Pancreas (tissue), 10 donors: ENCODE measurements at regions not wholly inside any gene's neighbourhood (a gene's known extent, or its start where the extent isn't known, plus 50 kb on each side); places are given as distances from the start of the nearest gene placed in this dataset.

Experiments used
- ATAC-seq, 4 donors: fragments of 200-7000 bp; cut with Tn5 transposase; one replicate each; pipeline versions ENCODE4 v1.8.0 to v1.9.1; 2020; ENCODE audit warnings: mild to moderate bottlenecking in 4 of 4, moderate library complexity in 4 of 4
- DNase-seq, 6 donors: peaks; one replicate each; pipeline ENCODE4 v3.0.0-alpha.2; 2020
- FAIRE-seq: peaks from 2 replicates; lab custom pipeline; 2012; peaks lifted over from hg19 to GRCh38; lab: Jason Lieb, UNC
- H3K27ac ChIP-seq, 4 donors: fragments of 200-600 bp; sonication (generic); 1 replicate in 3 of 4; 2 replicates in 1 of 4; pipeline versions ENCODE4 v1.5.0 to v1.8.0; 2020
- H3K27me3 ChIP-seq, 4 donors: fragments of 200-600 bp; one replicate each; pipeline ENCODE4 v1.8.0; 2021
- H3K36me3 ChIP-seq, 3 donors: fragments of 200-600 bp; sonication (generic) in 1 of 3; one replicate each; pipeline versions ENCODE4 v1.5.0 to v1.8.0; 2020 to 2021
- H3K4me1 ChIP-seq, 3 donors: fragments of 200-600 bp; one replicate each; pipeline ENCODE4 v1.8.0; 2021
- H3K4me3 ChIP-seq, 4 donors: fragments of 200-600 bp; sonication (generic) in 2 of 4; one replicate each; pipeline versions ENCODE4 v1.5.0 to v1.8.0; 2020 to 2021
- H3K9me3 ChIP-seq, 4 donors: fragments of 200-600 bp; one replicate each; pipeline ENCODE4 v1.8.0; 2021
- WGBS, 2 donors: extraction: QIAGEN DNeasy Blood & Tissue Kit; methylation state at CpG; one replicate each; pipeline ENCODE4 v1.1.7; 2013; 5-methylcytosine and 5-hydroxymethylcytosine counted together
- intact Hi-C, 3 donors: fragments of 100-400 bp; cut with DNase I; formaldehyde crosslinking; loops; one replicate each; pipeline versions ENCODE4 v1.11.1 to v1.14.2; 2022
- TF ChIP-seq, protein P1 (sequence below), 4 donors: fragments of 200-600 bp; sonication (generic) in 3 of 4; IDR thresholded peaks; one replicate each; pipeline versions ENCODE4 v1.5.0 to v1.8.0; 2021; ENCODE audit warnings: antibody characterized with exemption in 4 of 4
- donor health status: healthy with polysubstance abuse.
- donor health status: DM: no; HTN: no; CAD: no; lungs with moderate emphysema.
- donor health status: DM: no; HTN: no; CAD: no.
- donor health status: control.
- donor health status: control.
- donor health status: Bipolar disorder and iron deficiency.
- donor health status: DM: yes; HTN: yes; CAD: no.
- donor health status: DM: no; HTN: no; CAD: no.
- donor health status: DM: no; HTN: no; CAD: no.
- donor health status: DM: yes; HTN: yes; CAD: no.

- FAIRE-seq: no peak
- no peak overlapping the region for H3K4me3 ChIP-seq
- no peaks in the 10 kb centered on the region for H3K4me1 ChIP-seq
- no peaks in the 10 kb centered on the region for H3K27me3 ChIP-seq
- ATAC-seq: no peak
- TF ChIP-seq, protein P1, sequence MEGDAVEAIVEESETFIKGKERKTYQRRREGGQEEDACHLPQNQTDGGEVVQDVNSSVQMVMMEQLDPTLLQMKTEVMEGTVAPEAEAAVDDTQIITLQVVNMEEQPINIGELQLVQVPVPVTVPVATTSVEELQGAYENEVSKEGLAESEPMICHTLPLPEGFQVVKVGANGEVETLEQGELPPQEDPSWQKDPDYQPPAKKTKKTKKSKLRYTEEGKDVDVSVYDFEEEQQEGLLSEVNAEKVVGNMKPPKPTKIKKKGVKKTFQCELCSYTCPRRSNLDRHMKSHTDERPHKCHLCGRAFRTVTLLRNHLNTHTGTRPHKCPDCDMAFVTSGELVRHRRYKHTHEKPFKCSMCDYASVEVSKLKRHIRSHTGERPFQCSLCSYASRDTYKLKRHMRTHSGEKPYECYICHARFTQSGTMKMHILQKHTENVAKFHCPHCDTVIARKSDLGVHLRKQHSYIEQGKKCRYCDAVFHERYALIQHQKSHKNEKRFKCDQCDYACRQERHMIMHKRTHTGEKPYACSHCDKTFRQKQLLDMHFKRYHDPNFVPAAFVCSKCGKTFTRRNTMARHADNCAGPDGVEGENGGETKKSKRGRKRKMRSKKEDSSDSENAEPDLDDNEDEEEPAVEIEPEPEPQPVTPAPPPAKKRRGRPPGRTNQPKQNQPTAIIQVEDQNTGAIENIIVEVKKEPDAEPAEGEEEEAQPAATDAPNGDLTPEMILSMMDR (IDR thresholded peaks at IDR 0.05): no peak
- intact Hi-C loops: no loop called here
- no peak for DNase-seq
- no peaks in the 10 kb centered on the region for H3K36me3 ChIP-seq
- no peak overlapping the region for H3K27ac ChIP-seq
- 66 to 80% methylated on average over 3 of the region's 3 CpGs for WGBS, 2 donors
- no peaks in the 10 kb centered on the region for H3K9me3 ChIP-seq
Observed at GRCh38 chr13:31875134-31875533, 135.8 kb downstream of the RXFP2 start.

GRCh38 chr13:31878052-31878451 lies 138.7 kb downstream of the RXFP2 start:
- H3K27ac ChIP-seq: no peak overlapping the region
- no peak for ATAC-seq
- no peaks in the 10 kb centered on the region for H3K27me3 ChIP-seq
- WGBS, 2 donors: 70 to 83% methylated on average over 1 of the region's 1 CpG
- no peak overlapping the region for H3K4me3 ChIP-seq
- no peak for FAIRE-seq
- TF ChIP-seq, protein P1 (IDR thresholded peaks at IDR 0.05): no peak
- H3K9me3 ChIP-seq: no peaks in the 10 kb centered on the region
- intact Hi-C loops: no loop called here
- no peaks in the 10 kb centered on the region for H3K36me3 ChIP-seq
- no peak for DNase-seq
- no peaks in the 10 kb centered on the region for H3K4me1 ChIP-seq

DNA sequence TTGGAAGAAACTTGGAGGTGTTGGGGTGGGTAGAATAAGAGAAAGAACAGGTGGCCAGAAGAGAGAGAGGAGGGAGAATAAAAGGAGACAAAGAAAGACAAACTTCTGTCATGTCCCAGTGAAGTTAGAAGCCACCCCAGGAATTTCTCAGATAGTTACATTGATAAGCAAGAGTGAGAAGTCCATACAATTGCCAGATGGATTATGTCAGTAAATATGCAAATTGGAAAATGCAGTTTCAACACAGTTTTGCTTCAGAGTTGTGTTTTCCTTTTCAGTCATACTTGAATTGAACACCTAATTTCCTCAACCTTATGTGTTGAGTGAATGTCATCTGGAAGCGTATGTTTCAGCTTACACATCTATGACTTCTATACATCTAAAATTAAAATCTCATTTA lies 139.2 kb downstream of the RXFP2 start:
- intact Hi-C loops: no loop called here
- H3K9me3 ChIP-seq: no peaks in the 10 kb centered on the region
- H3K27me3 ChIP-seq: no peaks in the 10 kb centered on the region
- ATAC-seq (no peak), FAIRE-seq (no peak), DNase-seq (no peak)
- H3K27ac ChIP-seq: no peak overlapping the region
- H3K36me3 ChIP-seq: no peaks in the 10 kb centered on the region
- WGBS, 2 donors: 95 to 97% methylated on average over 1 of the region's 1 CpG
- TF ChIP-seq, protein P1 (IDR thresholded peaks at IDR 0.05): no peak
- H3K4me3 ChIP-seq: no peak overlapping the region
- H3K4me1 ChIP-seq: no peaks in the 10 kb centered on the region

- ATAC-seq (no peak), FAIRE-seq (no peak), DNase-seq (no peak)
- Histone ChIP-seq H3K4me1 (no peaks in the 10 kb centered on the region), H3K27ac (no peak overlapping the region), H3K27me3 (no peaks in the 10 kb centered on the region), H3K4me3 (no peak overlapping the region), H3K9me3 (no peaks in the 10 kb centered on the region), H3K36me3 (no peaks in the 10 kb centered on the region)
- TF ChIP-seq, protein P1 (IDR thresholded peaks at IDR 0.05): no peak
- intact Hi-C loops: no loop called here
- whole genome bisulfite sequencing, 2 donors: 41 to 63% methylated on average over 2 of the region's 2 CpGs
Observed at GRCh38 chr13:31878955-31879354, 139.6 kb downstream of the RXFP2 start.

GRCh38 chr13:31880851-31881494 lies 141.6 kb downstream of the RXFP2 start:
- no peak overlapping the region for H3K4me3 ChIP-seq
- intact Hi-C loops: no loop called here
- H3K9me3 ChIP-seq: no peaks in the 10 kb centered on the region
- TF ChIP-seq, protein P1 (IDR thresholded peaks at IDR 0.05): no peak
- no peak overlapping the region for H3K27ac ChIP-seq
- no peaks in the 10 kb centered on the region for H3K27me3 ChIP-seq
- no peaks in the 10 kb centered on the region for H3K36me3 ChIP-seq
- DNase-seq (no peak), FAIRE-seq (no peak), ATAC-seq (no peak)
- WGBS, 2 donors: 66 to 73% methylated on average over 3 of the region's 3 CpGs
- H3K4me1 ChIP-seq: no peaks in the 10 kb centered on the region
